SU-DHL-6 (cell line): ENCODE measurements at regions not wholly inside any gene's neighbourhood (a gene's known extent, or its start where the extent isn't known, plus 50 kb on each side); places are given as distances from the start of the nearest gene placed in this dataset.

Source experiments
- H2AFZ ChIP-seq: fragments of 200-600 bp; sonication (generic); 2 replicates; pipeline ENCODE4 v1.6.1; 2014; ENCODE audit warnings: low read depth, mild to moderate bottlenecking, moderate library complexity, mixed read lengths, antibody characterized with exemption, low read length; ENCODE audit not compliant: severe bottlenecking
- H3F3A ChIP-seq: fragments of 200-600 bp; shearing (Covaris generic); 2 replicates; pipeline ENCODE4 v1.6.0; 2016; ENCODE audit warnings: antibody characterized with exemption, mild to moderate bottlenecking; ENCODE audit not compliant: insufficient read depth
- H3K27ac ChIP-seq: fragments of 200-600 bp; sonication (generic); 2 replicates; pipeline ENCODE4 v1.5.1; 2016; ENCODE audit warnings: low read depth, mild to moderate bottlenecking, low read length, moderate library complexity, mixed read lengths
- H3K27me3 ChIP-seq: fragments of 200-600 bp; sonication (generic), shearing (Covaris generic); 2 replicates; pipeline ENCODE4 v1.6.0; 2014; ENCODE audit warnings: mild to moderate bottlenecking, low read length
- H3K36me3 ChIP-seq: fragments of 200-600 bp; sonication (generic); 2 replicates; pipeline ENCODE4 v1.6.1; 2014; ENCODE audit warnings: mild to moderate bottlenecking, low read length, mixed read lengths
- H3K4me2 ChIP-seq: fragments of 300-600, 200-600 bp; shearing (Covaris generic), sonication (generic); 2 replicates; pipeline ENCODE4 v1.6.0; 2014; ENCODE audit warnings: low read length, low read depth, mild to moderate bottlenecking; ENCODE audit not compliant: poor library complexity, severe bottlenecking
- H3K4me3 ChIP-seq: fragments of 200-600 bp; sonication (generic); 2 replicates; pipeline ENCODE4 v1.5.1; 2014; ENCODE audit warnings: antibody characterized with exemption, low read length, mild to moderate bottlenecking, mixed read lengths; ENCODE audit not compliant: insufficient read depth, poor library complexity, severe bottlenecking
- H3K79me2 ChIP-seq: fragments of 200-600 bp; sonication (generic); 2 replicates; pipeline ENCODE4 v1.6.1; 2014; ENCODE audit warnings: mild to moderate bottlenecking, low read length, moderate library complexity; ENCODE audit not compliant: insufficient read depth
- H3K9ac ChIP-seq: fragments of 200-600 bp; sonication (generic); 2 replicates; pipeline ENCODE4 v1.7.0; 2014; ENCODE audit warnings: mild to moderate bottlenecking, low read length
- H3K9me2 ChIP-seq: fragments of 200-600 bp; sonication (generic); replicated peaks from 2 replicates; pipeline ENCODE4 v1.6.1; 2014; ENCODE audit warnings: low read length; ENCODE audit not compliant: insufficient read depth
- H3K9me3 ChIP-seq: fragments of 200-600 bp; sonication (generic); 2 replicates; pipeline ENCODE4 v1.6.1; 2014; ENCODE audit warnings: low read length, mixed read lengths; ENCODE audit not compliant: insufficient read depth
- H4K20me1 ChIP-seq: fragments of 200-600 bp; sonication (generic); 2 replicates; pipeline ENCODE4 v1.6.1; 2014; ENCODE audit warnings: low read depth, mild to moderate bottlenecking, antibody characterized with exemption, low read length, moderate library complexity, mixed read lengths
- EZH2phosphoT487 ChIP-seq: fragments of 200-600 bp; sonication (generic), shearing (Covaris generic); conservative IDR thresholded peaks from 2 replicates; pipeline ENCODE4 v1.6.1; 2018; ENCODE audit warnings: mild to moderate bottlenecking, antibody characterized with exemption, low read length, moderate library complexity, mixed read lengths
- TF ChIP-seq, protein P1 (sequence below): fragments of 200-600 bp; sonication (generic); IDR thresholded peaks from one replicate; pipeline ENCODE4 v1.5.1; 2017; ENCODE audit warnings: antibody characterized with exemption, mild to moderate bottlenecking, low read length, moderate library complexity; ENCODE audit not compliant: insufficient read depth, poor library complexity, severe bottlenecking

- no peaks in the 10 kb centered on the region for H3K36me3 ChIP-seq
- no peaks in the 10 kb centered on the region for H4K20me1 ChIP-seq
- TF ChIP-seq, protein P1, sequence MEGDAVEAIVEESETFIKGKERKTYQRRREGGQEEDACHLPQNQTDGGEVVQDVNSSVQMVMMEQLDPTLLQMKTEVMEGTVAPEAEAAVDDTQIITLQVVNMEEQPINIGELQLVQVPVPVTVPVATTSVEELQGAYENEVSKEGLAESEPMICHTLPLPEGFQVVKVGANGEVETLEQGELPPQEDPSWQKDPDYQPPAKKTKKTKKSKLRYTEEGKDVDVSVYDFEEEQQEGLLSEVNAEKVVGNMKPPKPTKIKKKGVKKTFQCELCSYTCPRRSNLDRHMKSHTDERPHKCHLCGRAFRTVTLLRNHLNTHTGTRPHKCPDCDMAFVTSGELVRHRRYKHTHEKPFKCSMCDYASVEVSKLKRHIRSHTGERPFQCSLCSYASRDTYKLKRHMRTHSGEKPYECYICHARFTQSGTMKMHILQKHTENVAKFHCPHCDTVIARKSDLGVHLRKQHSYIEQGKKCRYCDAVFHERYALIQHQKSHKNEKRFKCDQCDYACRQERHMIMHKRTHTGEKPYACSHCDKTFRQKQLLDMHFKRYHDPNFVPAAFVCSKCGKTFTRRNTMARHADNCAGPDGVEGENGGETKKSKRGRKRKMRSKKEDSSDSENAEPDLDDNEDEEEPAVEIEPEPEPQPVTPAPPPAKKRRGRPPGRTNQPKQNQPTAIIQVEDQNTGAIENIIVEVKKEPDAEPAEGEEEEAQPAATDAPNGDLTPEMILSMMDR, result no peak
- TF ChIP-seq EZH2phosphoT487, result no peak
- H3K9ac ChIP-seq, result no peak overlapping the region
- H3K79me2 ChIP-seq, result no peaks in the 10 kb centered on the region
- no peaks in the 10 kb centered on the region for H3F3A ChIP-seq
- no peak overlapping the region for H2AFZ ChIP-seq
- H3K4me2 ChIP-seq, result no peak overlapping the region
- no peaks in the 10 kb centered on the region for H3K9me3 ChIP-seq
- no peak overlapping the region for H3K4me3 ChIP-seq
- no peaks in the 10 kb centered on the region for H3K9me2 ChIP-seq
- no peak overlapping the region for H3K27ac ChIP-seq
- no peaks in the 10 kb centered on the region for H3K27me3 ChIP-seq
These were observed 509.0 kb upstream of the DPP6 start for GRCh38 chr7:153543232-153543631.

DNA sequence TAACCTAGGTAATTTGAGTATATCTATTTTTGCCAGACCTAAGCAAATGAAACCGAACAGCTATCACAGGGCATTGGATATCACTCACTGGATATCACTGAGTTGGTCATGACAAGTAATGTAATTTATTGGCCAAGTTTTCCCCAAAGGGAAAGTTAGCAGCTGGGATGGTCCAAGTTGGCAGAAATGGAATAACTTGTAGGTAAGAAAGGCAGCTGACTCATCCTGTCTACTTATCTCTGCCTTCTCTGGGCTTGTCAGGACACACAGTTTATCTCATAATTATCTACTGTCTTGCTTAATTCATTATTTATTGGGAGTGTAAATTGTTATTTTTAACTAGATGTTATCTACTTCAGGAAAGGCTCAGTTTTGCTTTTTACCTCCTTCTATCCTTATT lies 502.0 kb upstream of the DPP6 start:
- no peak for TF ChIP-seq EZH2phosphoT487
- TF ChIP-seq, protein P1, result no peak
- no peaks in the 10 kb centered on the region for H3K79me2 ChIP-seq
- no peak overlapping the region for H2AFZ ChIP-seq
- H3K27me3 ChIP-seq, result no peaks in the 10 kb centered on the region
- no peak overlapping the region for H3K27ac ChIP-seq
- no peaks in the 10 kb centered on the region for H3K36me3 ChIP-seq
- H3F3A ChIP-seq, result no peaks in the 10 kb centered on the region
- H3K9ac ChIP-seq, result no peak overlapping the region
- H3K9me2 ChIP-seq, result no peaks in the 10 kb centered on the region
- H3K4me2 ChIP-seq, result no peak overlapping the region
- H3K9me3 ChIP-seq, result no peaks in the 10 kb centered on the region
- no peaks in the 10 kb centered on the region for H4K20me1 ChIP-seq
- H3K4me3 ChIP-seq, result no peak overlapping the region

DNA sequence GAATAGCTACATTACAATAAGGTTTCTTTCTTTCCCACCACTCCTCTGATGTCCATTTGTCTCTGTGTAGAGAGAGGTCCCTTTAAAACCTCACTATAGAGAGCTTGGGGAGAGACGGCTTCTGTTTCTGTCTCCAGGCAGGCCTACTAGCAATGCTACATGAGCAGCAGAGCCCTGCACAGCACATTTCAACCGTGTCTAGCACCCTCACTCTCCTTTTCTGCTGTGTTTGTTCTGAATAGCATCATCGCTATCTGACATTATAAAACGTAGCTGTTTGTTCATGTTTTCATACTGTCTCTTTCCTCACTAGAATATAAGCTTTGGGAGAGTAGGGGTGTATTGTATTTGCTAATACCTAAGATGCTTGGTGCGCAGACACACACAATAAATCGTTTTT lies 487.8 kb upstream of the DPP6 start:
- Histone ChIP-seq H3K9me3 (no peaks in the 10 kb centered on the region), H3K27me3 (no peaks in the 10 kb centered on the region), H3K4me2 (no peak overlapping the region), H3K9me2 (no peaks in the 10 kb centered on the region), H3K9ac (no peak overlapping the region), H3K79me2 (no peaks in the 10 kb centered on the region), H4K20me1 (no peaks in the 10 kb centered on the region), H3K36me3 (no peaks in the 10 kb centered on the region), H3K4me3 (no peak overlapping the region), H2AFZ (no peak overlapping the region), H3F3A (no peaks in the 10 kb centered on the region), H3K27ac (no peak overlapping the region)
- TF ChIP-seq, protein P1, result no peak
- no peak for TF ChIP-seq EZH2phosphoT487

GRCh38 chr7:153566324-153566723 lies 485.9 kb upstream of the DPP6 start:
- Histone ChIP-seq H3K9me3 (no peaks in the 10 kb centered on the region), H3K27me3 (no peaks in the 10 kb centered on the region), H4K20me1 (no peaks in the 10 kb centered on the region), H3K4me3 (no peak overlapping the region), H3K27ac (no peak overlapping the region), H3K36me3 (no peaks in the 10 kb centered on the region), H3K4me2 (no peak overlapping the region), H3K9ac (no peak overlapping the region), H3F3A (no peaks in the 10 kb centered on the region), H3K79me2 (no peaks in the 10 kb centered on the region), H2AFZ (no peak overlapping the region), H3K9me2 (no peaks in the 10 kb centered on the region)
- TF ChIP-seq, protein P1, result no peak
- no peak for TF ChIP-seq EZH2phosphoT487
